GM23338 (cell line): ENCODE measurements at regions not wholly inside any gene's neighbourhood (a gene's known extent, or its start where the extent isn't known, plus 50 kb on each side); places are given as distances from the start of the nearest gene placed in this dataset.

ENCODE experiments used
- ATAC-seq: fragments of 200-7000 bp; cut with Tn5 transposase; 3 replicates; pipeline ENCODE4 v1.9.1; 2020
- DNase-seq: peaks from one replicate; pipeline ENCODE4 v3.0.0-alpha.2; 2015; ENCODE audit warnings: low spot score
- H2AFZ ChIP-seq: fragments of 200-600 bp; sonication (generic); 2 replicates; pipeline ENCODE4 v1.8.0; 2016; ENCODE audit warnings: antibody characterized with exemption, mild to moderate bottlenecking, moderate library complexity
- H3F3A ChIP-seq: fragments of 200-600 bp; sonication (generic); replicated peaks from 2 replicates; pipeline ENCODE4 v1.8.0; 2017; ENCODE audit warnings: antibody characterized with exemption, mixed run types, low read depth
- H3K27ac ChIP-seq: fragments of 200-600 bp; sonication (generic); 2 replicates; pipeline ENCODE4 v1.6.1; 2016; ENCODE audit warnings: low read depth
- H3K27me3 ChIP-seq: fragments of 200-600 bp; sonication (generic); 2 replicates; pipeline ENCODE4 v1.8.0; 2016; ENCODE audit warnings: mild to moderate bottlenecking, mixed run types, moderate library complexity; ENCODE audit not compliant: insufficient read depth
- H3K36me3 ChIP-seq: fragments of 200-600 bp; sonication (generic); 2 replicates; pipeline ENCODE4 v1.8.0; 2016; ENCODE audit warnings: mild to moderate bottlenecking; ENCODE audit not compliant: insufficient read depth
- H3K4me1 ChIP-seq: fragments of 200-600 bp; sonication (generic); 2 replicates; pipeline ENCODE4 v1.8.0; 2016; ENCODE audit warnings: mild to moderate bottlenecking, moderate library complexity; ENCODE audit not compliant: insufficient read depth
- H3K4me2 ChIP-seq: fragments of 200-600 bp; sonication (generic); 2 replicates; pipeline ENCODE4 v1.7.1; 2017; ENCODE audit warnings: mixed run types
- H3K4me3 ChIP-seq: fragments of 200-600 bp; sonication (generic); 2 replicates; pipeline ENCODE4 v1.6.1; 2016; ENCODE audit warnings: mixed run types
- H3K79me2 ChIP-seq: fragments of 200-600 bp; sonication (generic); replicated peaks from 2 replicates; pipeline ENCODE4 v1.8.0; 2017; ENCODE audit warnings: mild to moderate bottlenecking; ENCODE audit not compliant: insufficient read depth
- H3K9me2 ChIP-seq: fragments of 200-600 bp; sonication (generic); 2 replicates; pipeline ENCODE4 v1.8.0; 2017; ENCODE audit not compliant: insufficient read depth
- H4K20me1 ChIP-seq: fragments of 200-600 bp; sonication (generic); replicated peaks from 2 replicates; pipeline ENCODE4 v1.8.0; 2017; ENCODE audit warnings: mild to moderate bottlenecking; ENCODE audit not compliant: insufficient read depth
- H3K27ac Mint-ChIP-seq: 2 replicates; pipeline ENCODE4 v1.8.0; 2020; ENCODE audit warnings: inconsistent platforms, mild to moderate bottlenecking, moderate library complexity, mixed read lengths
- H3K27me3 Mint-ChIP-seq: 3 replicates; pipeline ENCODE4 v1.8.0; 2022; ENCODE audit warnings: low read depth, mild to moderate bottlenecking, moderate library complexity, mixed read lengths, inconsistent platforms; ENCODE audit not compliant: insufficient read depth, poor library complexity
- H3K36me3 Mint-ChIP-seq: 3 replicates; pipeline ENCODE4 v1.8.0; 2021; ENCODE audit warnings: low read depth, mild to moderate bottlenecking, inconsistent platforms, moderate library complexity, mixed read lengths
- H3K4me1 Mint-ChIP-seq: 3 replicates; pipeline ENCODE4 v1.8.0; 2020; ENCODE audit warnings: mild to moderate bottlenecking, inconsistent platforms, mixed read lengths
- H3K4me3 Mint-ChIP-seq: 3 replicates; pipeline ENCODE4 v1.8.0; 2021; ENCODE audit warnings: moderate library complexity, mild to moderate bottlenecking, inconsistent platforms, mixed read lengths
- H3K9me3 Mint-ChIP-seq: 3 replicates; pipeline ENCODE4 v1.8.0; 2020; ENCODE audit warnings: moderate library complexity, mild to moderate bottlenecking, inconsistent platforms, mixed read lengths
- CREB1 ChIP-seq: fragments of 250-450 bp; sonication (Bioruptor Pico); IDR thresholded peaks from 2 replicates; pipeline ENCODE4 v1.5.0; 2020; ENCODE audit warnings: low read depth, mild to moderate bottlenecking, moderate library complexity
- CTCF ChIP-seq, 2 experiments: fragments of 200-600 bp in 1 of 2; sonication (generic) in 1 of 2; conservative IDR thresholded peaks; 2 replicates each; pipeline versions ENCODE4 v1.5.1 to v1.6.1; 2016 to 2017; ENCODE audit warnings: antibody characterized with exemption in 2 of 2, low read depth in 2 of 2, mild to moderate bottlenecking in 2 of 2, moderate library complexity in 1 of 2
- ETS1 ChIP-seq: IDR thresholded peaks from 2 replicates; pipeline ENCODE4 v1.6.1; 2016; ENCODE audit warnings: antibody characterized with exemption
- EZH2 ChIP-seq: fragments of 200-600 bp; sonication (generic); IDR thresholded peaks from one replicate; pipeline ENCODE4 v1.8.0; 2017; ENCODE audit warnings: antibody characterized with exemption, mild to moderate bottlenecking, low read depth; ENCODE audit not compliant: unreplicated experiment
- EZH2phosphoT487 ChIP-seq: fragments of 200-600 bp; sonication (generic); IDR thresholded peaks from one replicate; pipeline ENCODE4 v1.8.1; 2018; ENCODE audit warnings: antibody characterized with exemption; ENCODE audit not compliant: unreplicated experiment
- JUNB ChIP-seq: IDR thresholded peaks from one replicate; pipeline ENCODE4 v1.6.1; 2016; ENCODE audit warnings: antibody characterized with exemption; ENCODE audit not compliant: unreplicated experiment
- NANOG ChIP-seq: IDR thresholded peaks from 2 replicates; pipeline ENCODE4 v1.6.1; 2016; ENCODE audit warnings: antibody characterized with exemption, borderline replicate concordance
- POLR2AphosphoS5 ChIP-seq: IDR thresholded peaks from 2 replicates; pipeline ENCODE4 v1.6.1; 2016; ENCODE audit warnings: antibody characterized with exemption, low read depth
- STAT1 ChIP-seq: IDR thresholded peaks from one replicate; pipeline ENCODE4 v1.6.1; 2016; ENCODE audit warnings: antibody characterized with exemption; ENCODE audit not compliant: unreplicated experiment
- ZNF114 ChIP-seq: fragments of 250-450 bp; sonication (Bioruptor Pico); IDR thresholded peaks from 2 replicates; pipeline ENCODE4 v1.5.0; 2020; ENCODE audit warnings: mild to moderate bottlenecking, moderate library complexity
- ZNF331 ChIP-seq: fragments of 250-450 bp; sonication (Bioruptor Pico); IDR thresholded peaks from 2 replicates; pipeline ENCODE4 v1.5.0; 2020; ENCODE audit warnings: low read depth, mild to moderate bottlenecking, moderate library complexity
- ZNF462 ChIP-seq: fragments of 250-450 bp; sonication (Bioruptor Pico); IDR thresholded peaks from 2 replicates; pipeline ENCODE4 v1.5.0; 2020; ENCODE audit warnings: mild to moderate bottlenecking, moderate library complexity

GRCh38 chr13:50693727-50694126 is 149.8 kb downstream of the DLEU7 start:
- TF ChIP-seq NANOG (no peak), JUNB (no peak), ZNF114 (CRISPR knock-in tag) (no peak), POLR2AphosphoS5 (no peak), STAT1 (no peak), EZH2 (no peak), CREB1 (CRISPR knock-in tag) (no peak), ZNF462 (no peak), EZH2phosphoT487 (no peak), CTCF (conservative IDR thresholded peaks at IDR 0.05; ENCODE audit: low read depth in 2 of 2) (no peak), ETS1 (no peak), ZNF331 (no peak)
- H3K36me3 ChIP-seq: no peaks in the 10 kb centered on the region; the same call in 1 of the 2 replicates
- ATAC-seq: peak; percentile 91
- no peaks in the 10 kb centered on the region for H3K27me3 ChIP-seq
- H3K27ac ChIP-seq: no peak overlapping the region
- no peaks in the 10 kb centered on the region for H4K20me1 ChIP-seq
- peaks cover 10% of the 10 kb centered on the region for H3K9me3 Mint-ChIP-seq
- H3F3A ChIP-seq: no peaks in the 10 kb centered on the region
- H2AFZ ChIP-seq: no peak overlapping the region
- no peak overlapping the region; the same call in 1 of the 2 replicates for H3K4me2 ChIP-seq
- H3K4me1 Mint-ChIP-seq: peaks cover 12% of the 10 kb centered on the region
- no peaks in the 10 kb centered on the region for H3K79me2 ChIP-seq
- H3K36me3 Mint-ChIP-seq: no peaks in the 10 kb centered on the region; the same call in 2 of the 3 replicates
- peaks cover 11% of the 10 kb centered on the region; the same call in 1 of the 2 replicates for H3K4me1 ChIP-seq
- H3K27ac Mint-ChIP-seq: no peak overlapping the region
- no peaks in the 10 kb centered on the region for H3K27me3 Mint-ChIP-seq
- peak; percentile 13 for DNase-seq
- no peak overlapping the region for H3K4me3 Mint-ChIP-seq
- H3K9me2 ChIP-seq: no peaks in the 10 kb centered on the region
- no peak overlapping the region for H3K4me3 ChIP-seq
